H9 (cell line): ENCODE measurements at regions not wholly inside any gene's neighbourhood (a gene's known extent, or its start where the extent isn't known, plus 50 kb on each side); places are given as distances from the start of the nearest gene placed in this dataset.

Experiments used
- DNase-seq: peaks from one replicate; pipeline ENCODE4 v3.0.0-alpha.2; 2017
- H2AFZ ChIP-seq: one replicate; pipeline ENCODE4 v1.6.1; 2013; ENCODE audit warnings: mild to moderate bottlenecking, low read length, control low read depth, moderate library complexity
- H2AK5ac ChIP-seq: 2 replicates; pipeline ENCODE4 v1.6.1; 2013; ENCODE audit warnings: low read length, control low read depth, mixed read lengths; ENCODE audit not compliant: insufficient read length
- H2BK120ac ChIP-seq: one replicate; pipeline ENCODE4 v1.6.1; 2013; ENCODE audit warnings: low read depth, mild to moderate bottlenecking, low read length, control low read depth, inconsistent platforms; ENCODE audit not compliant: poor library complexity, severe bottlenecking
- H2BK12ac ChIP-seq: 2 replicates; pipeline ENCODE4 v1.6.1; 2013; ENCODE audit warnings: low read length, control low read depth, mixed read lengths, low read depth; ENCODE audit not compliant: insufficient read length
- H2BK15ac ChIP-seq: 2 replicates; pipeline ENCODE4 v1.6.1; 2013; ENCODE audit warnings: low read depth, low read length, control low read depth
- H2BK20ac ChIP-seq: one replicate; pipeline ENCODE4 v1.6.1; 2013; ENCODE audit warnings: low read depth, mild to moderate bottlenecking, low read length, control low read depth, inconsistent platforms; ENCODE audit not compliant: poor library complexity, severe bottlenecking
- H2BK5ac ChIP-seq: 2 replicates; pipeline ENCODE4 v1.6.1; 2013; ENCODE audit warnings: low read length, control low read depth, mixed read lengths; ENCODE audit not compliant: insufficient read length
- H3K14ac ChIP-seq: 2 replicates; pipeline ENCODE4 v1.6.1; 2013; ENCODE audit warnings: low read length, control low read depth; ENCODE audit not compliant: insufficient read depth
- H3K18ac ChIP-seq: 2 replicates; pipeline ENCODE4 v1.6.1; 2013; ENCODE audit warnings: low read depth, mild to moderate bottlenecking, mixed read lengths, low read length, control low read depth; ENCODE audit not compliant: insufficient read length
- H3K23ac ChIP-seq: 2 replicates; pipeline ENCODE4 v1.6.1; 2013; ENCODE audit warnings: low read length, control low read depth, mixed read lengths, low read depth; ENCODE audit not compliant: insufficient read length
- H3K23me2 ChIP-seq: 2 replicates; pipeline ENCODE4 v1.6.1; 2013; ENCODE audit warnings: low read depth, mild to moderate bottlenecking, mixed read lengths, low read length, control low read depth; ENCODE audit not compliant: insufficient read length, poor library complexity, severe bottlenecking
- H3K27ac ChIP-seq: 2 replicates; pipeline ENCODE4 v1.5.1; 2013; ENCODE audit warnings: low read length, control low read depth, mixed read lengths, low read depth; ENCODE audit not compliant: insufficient read length
- H3K27me3 ChIP-seq: 2 replicates; pipeline ENCODE4 v1.6.1; 2013; ENCODE audit warnings: low read length, control low read depth, inconsistent platforms; ENCODE audit not compliant: insufficient read depth
- H3K4ac ChIP-seq: 2 replicates; pipeline ENCODE4 v1.6.1; 2013; ENCODE audit warnings: low read depth, mild to moderate bottlenecking, control low read depth, inconsistent platforms, low read length, moderate library complexity
- H3K4me1 ChIP-seq: 2 replicates; pipeline ENCODE4 v1.6.1; 2013; ENCODE audit warnings: low read length, control low read depth, inconsistent platforms; ENCODE audit not compliant: insufficient read depth
- H3K4me2 ChIP-seq: 2 replicates; pipeline ENCODE4 v1.6.1; 2013; ENCODE audit warnings: low read length, control low read depth, mixed read lengths; ENCODE audit not compliant: insufficient read length, insufficient read depth
- H3K56ac ChIP-seq: 2 replicates; pipeline ENCODE4 v1.6.1; 2013; ENCODE audit warnings: low read depth, mild to moderate bottlenecking, mixed read lengths, low read length, control low read depth; ENCODE audit not compliant: insufficient read length
- H3K79me1 ChIP-seq: 2 replicates; pipeline ENCODE4 v1.6.1; 2013; ENCODE audit warnings: low read depth, mild to moderate bottlenecking, moderate library complexity, low read length, control low read depth, inconsistent platforms; ENCODE audit not compliant: insufficient read depth, poor library complexity, severe bottlenecking
- H3K79me2 ChIP-seq: 2 replicates; pipeline ENCODE4 v1.6.1; 2013; ENCODE audit warnings: low read length, control low read depth, inconsistent platforms; ENCODE audit not compliant: insufficient read depth
- H3K9ac ChIP-seq: 2 replicates; pipeline ENCODE4 v1.6.1; 2013; ENCODE audit warnings: low read length, control low read depth, mixed read lengths; ENCODE audit not compliant: insufficient read length; ENCODE audit errors: extremely low read depth
- H3K9me3 ChIP-seq: one replicate; pipeline ENCODE4 v1.6.1; 2013; ENCODE audit warnings: low read depth, low read length, inconsistent platforms; ENCODE audit not compliant: control insufficient read depth
- H3T11ph ChIP-seq: one replicate; pipeline ENCODE4 v1.6.1; 2013; ENCODE audit warnings: mild to moderate bottlenecking, low read length, control low read depth, inconsistent platforms
- H4K20me1 ChIP-seq: one replicate; pipeline ENCODE4 v1.6.1; 2013; ENCODE audit not compliant: control insufficient read depth, insufficient read length, insufficient read depth
- H4K5ac ChIP-seq: 2 replicates; pipeline ENCODE4 v1.6.1; 2013; ENCODE audit warnings: low read depth, mild to moderate bottlenecking, mixed read lengths, low read length, control low read depth; ENCODE audit not compliant: insufficient read length
- H4K8ac ChIP-seq: replicated peaks from 2 replicates; pipeline ENCODE4 v1.6.1; 2013; ENCODE audit warnings: low read length, control low read depth, mixed read lengths, low read depth; ENCODE audit not compliant: insufficient read length
- H4K91ac ChIP-seq: 2 replicates; pipeline ENCODE4 v1.6.1; 2013; ENCODE audit warnings: low read depth, mild to moderate bottlenecking, moderate library complexity, mixed read lengths, low read length, control low read depth; ENCODE audit not compliant: insufficient read length
- H3K27ac Mint-ChIP-seq, 3 experiments: 2 replicates in 2 of 3; 3 replicates in 1 of 3; pipeline ENCODE4 v1.8.0; 2020 to 2021; ENCODE audit warnings: mixed read lengths in 3 of 3, mild to moderate bottlenecking in 1 of 3, moderate library complexity in 1 of 3
- H3K27me3 Mint-ChIP-seq: 2 replicates; pipeline ENCODE4 v1.8.0; 2021; ENCODE audit warnings: low read depth, mild to moderate bottlenecking, moderate library complexity, mixed read lengths
- H3K36me3 Mint-ChIP-seq, 3 experiments: 2 replicates in 2 of 3; 3 replicates in 1 of 3; pipeline ENCODE4 v1.8.0; 2020 to 2021; ENCODE audit warnings: low read depth in 3 of 3, mixed read lengths in 3 of 3; ENCODE audit not compliant: insufficient read depth in 1 of 3
- H3K4me1 Mint-ChIP-seq, 2 experiments: 2 replicates each; pipeline ENCODE4 v1.8.0; 2020; ENCODE audit warnings: mixed read lengths in 2 of 2
- H3K4me3 Mint-ChIP-seq, 2 experiments: 2 replicates in 1 of 2; 3 replicates in 1 of 2; pipeline ENCODE4 v1.8.0; 2020 to 2021; ENCODE audit warnings: mild to moderate bottlenecking in 2 of 2, mixed read lengths in 2 of 2, moderate library complexity in 1 of 2
- H3K9me3 Mint-ChIP-seq, 2 experiments: 2 replicates in 1 of 2; 3 replicates in 1 of 2; pipeline ENCODE4 v1.8.0; 2020; ENCODE audit warnings: mild to moderate bottlenecking in 2 of 2, mixed read lengths in 2 of 2, moderate library complexity in 1 of 2
- WGBS: extraction: QIAGEN DNeasy Blood & Tissue Kit; methylation state at CpG from one replicate; pipeline ENCODE4 v1.1.7; 2013; ENCODE audit warnings: missing lambda C conversion rate, low lambda C conversion rate, mixed read lengths; ENCODE audit not compliant: insufficient read length; ENCODE audit errors: extremely low coverage; 5-methylcytosine and 5-hydroxymethylcytosine counted together
- TF ChIP-seq, protein P1 (sequence below): fragments of 200-600 bp; sonication (generic); conservative IDR thresholded peaks from 3 replicates; pipeline ENCODE4 v1.8.0; 2021; ENCODE audit warnings: antibody characterized with exemption, mild to moderate bottlenecking

GRCh38 chr16:47990676-47991075 lies 165.1 kb downstream of the ABCC12 start:
- H3K56ac ChIP-seq: no peak overlapping the region
- H3K79me2 ChIP-seq: no peaks in the 10 kb centered on the region
- H3K79me1 ChIP-seq: no peaks in the 10 kb centered on the region
- H2AK5ac ChIP-seq: no peak overlapping the region
- Mint-ChIP-seq H3K4me1 (peaks cover 12 to 15% of the 10 kb centered on the region in 2 experiments), H3K27me3 (peaks cover 24% of the 10 kb centered on the region), H3K9me3 (peaks cover 8 to 20% of the 10 kb centered on the region in 2 experiments; a peak in 4 of 5 replicates), H3K36me3 (peaks cover 0 to 13% (median 5%) of the 10 kb centered on the region in 3 experiments; a peak in 4 of 7 replicates), H3K27ac (no peak overlapping the region), H3K4me3 (no peak overlapping the region)
- H3K18ac ChIP-seq: no peak overlapping the region
- WGBS: no CpG with 5 or more reads among the region's 2 CpGs
- H3K4ac ChIP-seq: no peak overlapping the region
- H2BK15ac ChIP-seq: no peak overlapping the region
- H2BK120ac ChIP-seq: no peak overlapping the region
- H3K27me3 ChIP-seq: no peaks in the 10 kb centered on the region
- H3T11ph ChIP-seq: no peak overlapping the region
- H3K23me2 ChIP-seq: no peaks in the 10 kb centered on the region
- no peak overlapping the region for H4K5ac ChIP-seq
- H4K91ac ChIP-seq: no peak overlapping the region
- TF ChIP-seq, protein P1, sequence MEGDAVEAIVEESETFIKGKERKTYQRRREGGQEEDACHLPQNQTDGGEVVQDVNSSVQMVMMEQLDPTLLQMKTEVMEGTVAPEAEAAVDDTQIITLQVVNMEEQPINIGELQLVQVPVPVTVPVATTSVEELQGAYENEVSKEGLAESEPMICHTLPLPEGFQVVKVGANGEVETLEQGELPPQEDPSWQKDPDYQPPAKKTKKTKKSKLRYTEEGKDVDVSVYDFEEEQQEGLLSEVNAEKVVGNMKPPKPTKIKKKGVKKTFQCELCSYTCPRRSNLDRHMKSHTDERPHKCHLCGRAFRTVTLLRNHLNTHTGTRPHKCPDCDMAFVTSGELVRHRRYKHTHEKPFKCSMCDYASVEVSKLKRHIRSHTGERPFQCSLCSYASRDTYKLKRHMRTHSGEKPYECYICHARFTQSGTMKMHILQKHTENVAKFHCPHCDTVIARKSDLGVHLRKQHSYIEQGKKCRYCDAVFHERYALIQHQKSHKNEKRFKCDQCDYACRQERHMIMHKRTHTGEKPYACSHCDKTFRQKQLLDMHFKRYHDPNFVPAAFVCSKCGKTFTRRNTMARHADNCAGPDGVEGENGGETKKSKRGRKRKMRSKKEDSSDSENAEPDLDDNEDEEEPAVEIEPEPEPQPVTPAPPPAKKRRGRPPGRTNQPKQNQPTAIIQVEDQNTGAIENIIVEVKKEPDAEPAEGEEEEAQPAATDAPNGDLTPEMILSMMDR: no peak
- no peak overlapping the region for H3K4me2 ChIP-seq
- H2BK20ac ChIP-seq: no peak overlapping the region
- H3K9me3 ChIP-seq: peaks cover 9% of the 10 kb centered on the region
- no peak overlapping the region for H3K23ac ChIP-seq
- no peaks in the 10 kb centered on the region for H4K20me1 ChIP-seq
- H3K4me1 ChIP-seq: peaks cover 2% of the 10 kb centered on the region; the same call in 1 of the 2 replicates
- H2AFZ ChIP-seq: no peak overlapping the region
- no peak overlapping the region for H3K27ac ChIP-seq
- H3K9ac ChIP-seq: no peak overlapping the region
- no peak overlapping the region for H4K8ac ChIP-seq
- no peak overlapping the region for H3K14ac ChIP-seq
- H2BK12ac ChIP-seq: no peak overlapping the region
- peak; percentile 5 for DNase-seq
- no peak overlapping the region for H2BK5ac ChIP-seq
